OCI-LY3 (cell line): ENCODE measurements at regions not wholly inside any gene's neighbourhood (a gene's known extent, or its start where the extent isn't known, plus 50 kb on each side); places are given as distances from the start of the nearest gene placed in this dataset.

Experiments
- H2AFZ ChIP-seq: fragments of 200-600, 300-600 bp; shearing (Covaris generic); 2 replicates; pipeline ENCODE4 v1.6.0; 2014; ENCODE audit warnings: antibody characterized with exemption, low read depth, low read length
- H3K27ac ChIP-seq: fragments of 200-600, 300-600 bp; sonication (generic); 2 replicates; pipeline ENCODE4 v1.5.1; 2014; ENCODE audit warnings: mild to moderate bottlenecking, low read length, moderate library complexity, mixed read lengths
- H3K27me3 ChIP-seq: fragments of 200-600, 300-600 bp; sonication (generic); 2 replicates; pipeline ENCODE4 v1.6.1; 2014; ENCODE audit warnings: low read depth, low read length, mixed read lengths
- H3K36me3 ChIP-seq: fragments of 200-600, 300-600 bp; sonication (generic); replicated peaks from 2 replicates; pipeline ENCODE3; 2014; ENCODE audit warnings: low read depth, low read length, mixed read lengths
- H3K4me1 ChIP-seq: fragments of 300-600, 200-600 bp; sonication (generic); 2 replicates; pipeline ENCODE4 v1.6.1; 2014; ENCODE audit warnings: low read length, mixed read lengths
- H3K4me2 ChIP-seq: fragments of 200-600, 300-600 bp; sonication (generic); 2 replicates; pipeline ENCODE4 v1.6.1; 2014; ENCODE audit warnings: low read length, mixed read lengths
- H3K4me3 ChIP-seq: fragments of 300-600, 200-600 bp; sonication (generic); 2 replicates; pipeline ENCODE4 v1.5.1; 2014; ENCODE audit warnings: antibody characterized with exemption, mild to moderate bottlenecking, low read length, moderate library complexity
- H3K79me2 ChIP-seq: fragments of 300-600, 200-600 bp; shearing (Covaris generic); 2 replicates; pipeline ENCODE4 v1.6.1; 2014; ENCODE audit warnings: mild to moderate bottlenecking, low read length, mixed read lengths
- H3K9ac ChIP-seq: fragments of 300-600, 200-600 bp; shearing (Covaris generic); 2 replicates; pipeline ENCODE4 v1.6.0; 2014; ENCODE audit warnings: mild to moderate bottlenecking, low read length, moderate library complexity
- H3K9me3 ChIP-seq: fragments of 200-600, 300-600 bp; shearing (Covaris generic); 2 replicates; pipeline ENCODE4 v1.6.1; 2014; ENCODE audit warnings: low read length, mixed read lengths; ENCODE audit not compliant: insufficient read depth
- H4K20me1 ChIP-seq: fragments of 200-600, 300-600 bp; sonication (generic); 2 replicates; pipeline ENCODE4 v1.6.1; 2016; ENCODE audit warnings: low read length, mixed read lengths; ENCODE audit not compliant: insufficient read depth
- EZH2phosphoT487 ChIP-seq: fragments of 200-600 bp; shearing (Covaris generic); IDR thresholded peaks from 2 replicates; pipeline ENCODE4 v1.6.1; 2018; ENCODE audit warnings: antibody characterized with exemption, mixed run types, low read depth
- TF ChIP-seq, protein P1 (sequence below): fragments of 200-600, 300-600 bp; sonication (generic); IDR thresholded peaks from 2 replicates; pipeline ENCODE4 v1.5.1; 2014; ENCODE audit warnings: antibody characterized with exemption, low read length, low read depth

DNA sequence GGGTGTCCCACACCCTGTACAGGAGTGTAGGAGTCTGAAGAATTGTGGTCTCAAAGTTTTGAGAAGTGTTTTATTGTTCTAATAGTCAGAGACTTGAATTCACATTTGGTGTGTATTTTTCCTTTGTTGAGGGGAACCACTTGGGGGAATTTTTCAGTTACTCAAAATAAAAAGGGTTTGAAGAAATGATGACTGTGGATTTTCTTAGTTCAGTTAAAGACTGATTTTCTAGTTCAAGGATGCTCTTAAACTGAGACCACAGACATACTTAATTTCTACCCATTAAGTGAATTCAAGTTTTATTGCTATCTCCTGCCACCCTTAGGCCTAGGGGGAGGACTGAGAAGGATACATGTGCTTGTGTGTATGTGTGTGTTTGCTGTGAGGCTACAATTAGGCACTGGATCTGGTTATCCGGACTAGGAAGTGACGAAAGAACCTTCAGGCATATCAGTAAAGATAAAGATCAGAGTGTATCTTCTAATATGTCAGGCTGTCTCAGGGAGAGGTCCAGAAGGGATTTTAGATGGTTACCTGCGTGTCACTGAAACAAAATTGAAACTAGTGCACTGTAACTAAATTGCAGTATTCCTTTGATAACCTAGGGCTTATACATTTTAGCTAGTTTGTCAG is 234.9 kb upstream of the DACH1 start:
- Histone ChIP-seq H3K79me2 (no peaks in the 10 kb centered on the region), H3K27me3 (no peaks in the 10 kb centered on the region), H3K27ac (no peak overlapping the region), H3K4me3 (no peak overlapping the region), H2AFZ (peak overlapping the region; percentile 8; the same call in 1 of the 2 replicates), H3K36me3 (no peaks in the 10 kb centered on the region), H4K20me1 (no peaks in the 10 kb centered on the region), H3K9ac (no peak overlapping the region), H3K4me1 (peaks cover 14% of the 10 kb centered on the region), H3K4me2 (peak overlapping the region; percentile 26), H3K9me3 (no peaks in the 10 kb centered on the region)
- TF ChIP-seq EZH2phosphoT487 = no peak
- TF ChIP-seq, protein P1, sequence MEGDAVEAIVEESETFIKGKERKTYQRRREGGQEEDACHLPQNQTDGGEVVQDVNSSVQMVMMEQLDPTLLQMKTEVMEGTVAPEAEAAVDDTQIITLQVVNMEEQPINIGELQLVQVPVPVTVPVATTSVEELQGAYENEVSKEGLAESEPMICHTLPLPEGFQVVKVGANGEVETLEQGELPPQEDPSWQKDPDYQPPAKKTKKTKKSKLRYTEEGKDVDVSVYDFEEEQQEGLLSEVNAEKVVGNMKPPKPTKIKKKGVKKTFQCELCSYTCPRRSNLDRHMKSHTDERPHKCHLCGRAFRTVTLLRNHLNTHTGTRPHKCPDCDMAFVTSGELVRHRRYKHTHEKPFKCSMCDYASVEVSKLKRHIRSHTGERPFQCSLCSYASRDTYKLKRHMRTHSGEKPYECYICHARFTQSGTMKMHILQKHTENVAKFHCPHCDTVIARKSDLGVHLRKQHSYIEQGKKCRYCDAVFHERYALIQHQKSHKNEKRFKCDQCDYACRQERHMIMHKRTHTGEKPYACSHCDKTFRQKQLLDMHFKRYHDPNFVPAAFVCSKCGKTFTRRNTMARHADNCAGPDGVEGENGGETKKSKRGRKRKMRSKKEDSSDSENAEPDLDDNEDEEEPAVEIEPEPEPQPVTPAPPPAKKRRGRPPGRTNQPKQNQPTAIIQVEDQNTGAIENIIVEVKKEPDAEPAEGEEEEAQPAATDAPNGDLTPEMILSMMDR = no peak

DNA sequence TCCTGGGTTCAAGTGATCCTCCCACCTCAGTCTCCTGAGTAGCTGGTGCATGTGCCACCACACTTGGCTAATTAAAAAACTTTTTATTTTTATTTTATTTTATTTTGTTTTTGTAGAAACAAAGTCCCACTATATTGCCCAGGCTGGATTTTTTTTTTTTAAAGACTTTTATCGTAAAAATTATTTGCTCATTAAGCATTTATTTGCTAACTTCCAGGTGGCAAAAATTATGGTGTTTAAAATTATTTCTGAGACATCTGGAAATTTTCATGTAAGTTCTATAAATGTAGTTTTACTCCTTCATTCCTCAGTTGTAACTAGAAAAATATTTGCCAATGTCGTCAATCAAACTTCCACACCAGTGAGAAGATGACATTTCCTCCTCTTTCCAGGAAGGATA is 233.3 kb upstream of the DACH1 start:
- Histone ChIP-seq H3K36me3 (no peaks in the 10 kb centered on the region), H2AFZ (no peak overlapping the region), H3K27ac (no peak overlapping the region), H3K4me2 (no peak overlapping the region), H3K4me1 (peaks cover 14% of the 10 kb centered on the region), H3K4me3 (no peak overlapping the region), H4K20me1 (no peaks in the 10 kb centered on the region), H3K9me3 (no peaks in the 10 kb centered on the region), H3K27me3 (no peaks in the 10 kb centered on the region), H3K79me2 (no peaks in the 10 kb centered on the region), H3K9ac (no peak overlapping the region)
- TF ChIP-seq, protein P1 = no peak
- no peak for TF ChIP-seq EZH2phosphoT487

DNA sequence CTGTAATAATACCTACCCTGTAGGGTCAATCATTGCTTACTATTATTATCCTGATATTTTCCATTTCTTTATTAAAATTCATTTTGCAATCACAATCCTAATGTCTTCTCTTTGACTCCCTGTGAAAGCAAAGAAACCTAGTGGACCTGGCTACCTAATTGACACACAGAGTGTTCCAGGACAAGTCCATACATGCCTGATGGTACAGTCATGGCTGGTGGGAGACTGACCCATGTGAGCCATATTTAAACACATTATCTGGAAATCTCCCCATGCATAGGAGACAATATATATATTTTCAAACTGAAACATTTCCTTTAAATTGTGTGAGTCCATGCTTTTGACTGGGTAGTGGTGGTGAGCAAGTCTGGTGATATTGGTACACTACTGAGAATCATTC is 230.6 kb upstream of the DACH1 start:
- Histone ChIP-seq H4K20me1 (no peaks in the 10 kb centered on the region), H2AFZ (no peak overlapping the region), H3K4me2 (no peak overlapping the region), H3K27me3 (no peaks in the 10 kb centered on the region), H3K4me3 (no peak overlapping the region), H3K9ac (no peak overlapping the region), H3K36me3 (no peaks in the 10 kb centered on the region), H3K9me3 (no peaks in the 10 kb centered on the region), H3K27ac (no peak overlapping the region), H3K79me2 (no peaks in the 10 kb centered on the region), H3K4me1 (peaks cover 14% of the 10 kb centered on the region)
- TF ChIP-seq, protein P1 = no peak
- no peak for TF ChIP-seq EZH2phosphoT487

DNA sequence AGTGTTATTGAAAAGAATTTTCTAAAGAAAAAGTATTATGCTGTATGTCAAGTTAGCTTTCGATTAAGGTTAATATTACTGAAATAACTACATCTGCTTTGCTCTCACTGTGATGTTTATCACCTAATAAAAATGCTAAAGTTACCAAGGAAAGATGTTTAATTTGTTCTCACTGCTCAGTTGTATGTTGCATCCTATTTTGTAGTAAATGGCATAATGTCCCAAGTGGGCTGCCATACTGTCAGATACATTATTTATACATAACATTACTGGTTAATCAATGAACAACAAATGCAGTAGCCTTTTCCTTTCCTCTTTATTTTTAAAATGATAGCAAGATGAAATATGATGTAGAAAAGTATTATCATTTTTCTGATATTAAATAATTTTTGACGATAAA is 226.3 kb upstream of the DACH1 start:
- Histone ChIP-seq H3K27me3 (no peaks in the 10 kb centered on the region), H3K4me2 (no peak overlapping the region), H3K36me3 (no peaks in the 10 kb centered on the region), H3K27ac (no peak overlapping the region), H3K4me3 (no peak overlapping the region), H3K9ac (no peak overlapping the region), H2AFZ (no peak overlapping the region), H3K9me3 (no peaks in the 10 kb centered on the region), H3K4me1 (no peaks in the 10 kb centered on the region), H3K79me2 (no peaks in the 10 kb centered on the region), H4K20me1 (no peaks in the 10 kb centered on the region)
- TF ChIP-seq EZH2phosphoT487 = no peak
- TF ChIP-seq, protein P1 = no peak
